K562 (cell line): ENCODE measurements at regions not wholly inside any gene's neighbourhood (a gene's known extent, or its start where the extent isn't known, plus 50 kb on each side); places are given as distances from the start of the nearest gene placed in this dataset.

Experiments
- ATAC-seq: fragments of 200-7000 bp; cut with Tn5 transposase; 3 replicates; pipeline ENCODE4 v1.9.1; 2020; ENCODE audit warnings: moderate library complexity
- BruUV-seq: library from RNA; stranded (reverse); fragments of 400-500 nt; replicated peaks from 2 replicates; lab custom pipeline; 2021; lab: Mats Ljungman, UMichigan
- CTCF ChIA-PET: fragments of 300-600 bp; formaldehyde crosslinking; extraction: SDS; loops from one replicate; lab custom pipeline; 2021; ENCODE audit warnings: low intra/inter-chr PET ratio; lab: Yijun Ruan, JAX
- POLR2A ChIA-PET: fragments of 300-600, 350-650 bp; sonication (Branson Sonifier 250); formaldehyde crosslinking; extraction: SDS; loops from one replicate; lab custom pipeline; 2021; ENCODE audit warnings: antibody characterized with exemption, inconsistent platforms; lab: Yijun Ruan, JAX
- DNase-seq, 4 experiments: peaks; one replicate each; pipeline versions ENCODE4 v3.0.0 to v3.0.0-alpha.2; 2011 to 2018; ENCODE audit warnings: low spot score in 3 of 4, mixed read lengths in 3 of 4; ENCODE audit errors: extremely low read depth in 1 of 4
- FAIRE-seq: peaks from 2 replicates; lab custom pipeline; 2011; peaks lifted over from hg19 to GRCh38; lab: Jason Lieb, UNC
- H2AFZ ChIP-seq: 2 replicates; pipeline ENCODE4 v1.6.0; 2011; ENCODE audit warnings: low read depth, low read length, control low read depth, inconsistent platforms
- H3K27ac ChIP-seq: fragments of 200-600 bp; 3 replicates; pipeline ENCODE4 v1.8.0; 2011; ENCODE audit warnings: low read depth, mild to moderate bottlenecking, control low read depth, inconsistent platforms, low read length, moderate library complexity, mixed read lengths; ENCODE audit errors: extremely low read depth
- H3K27me3 ChIP-seq, 2 experiments: fragments of 300-600 bp in 1 of 2; 2 replicates in 1 of 2; 3 replicates in 1 of 2; pipeline versions ENCODE4 v1.6.0 to v1.8.0; 2011; ENCODE audit warnings: inconsistent platforms in 2 of 2, low read length in 2 of 2, mild to moderate bottlenecking in 1 of 2, mixed read lengths in 1 of 2, moderate library complexity in 1 of 2; ENCODE audit not compliant: control insufficient read depth in 2 of 2, insufficient read depth in 2 of 2
- H3K36me3 ChIP-seq: fragments of 300-600 bp; 3 replicates; pipeline ENCODE4 v1.8.0; 2011; ENCODE audit warnings: mild to moderate bottlenecking, low read length, inconsistent platforms; ENCODE audit not compliant: control insufficient read depth, insufficient read depth
- H3K4me1 ChIP-seq, 2 experiments: fragments of 200-600 bp in 1 of 2; replicated peaks in 1 of 2; 2 replicates in 1 of 2; 3 replicates in 1 of 2; pipeline versions ENCODE4 v1.5.1 to v1.8.0; 2011; ENCODE audit warnings: inconsistent platforms in 2 of 2, low read length in 2 of 2, mild to moderate bottlenecking in 1 of 2, mixed read lengths in 1 of 2, moderate library complexity in 1 of 2; ENCODE audit not compliant: control insufficient read depth in 2 of 2, insufficient read depth in 2 of 2
- H3K4me2 ChIP-seq: 2 replicates; pipeline ENCODE4 v1.6.1; 2011; ENCODE audit warnings: low read length, control low read depth, inconsistent platforms, mixed read lengths; ENCODE audit not compliant: insufficient read depth
- H3K4me3 ChIP-seq: fragments of 200-600 bp; sonication (generic), shearing (Covaris generic); 2 replicates; pipeline ENCODE4 v1.5.1; 2016; ENCODE audit warnings: control low read depth, inconsistent platforms
- H3K79me2 ChIP-seq: fragments of 200-600 bp; 3 replicates; pipeline ENCODE4 v1.8.0; 2011; ENCODE audit warnings: low read length, inconsistent platforms; ENCODE audit not compliant: control insufficient read depth, insufficient read depth
- H3K9ac ChIP-seq, 2 experiments: 2 replicates each; pipeline versions ENCODE4 v1.6.0 to v1.6.1; 2011; ENCODE audit warnings: low read depth in 2 of 2, low read length in 2 of 2, control low read depth in 1 of 2, inconsistent platforms in 1 of 2, mild to moderate bottlenecking in 1 of 2, mixed read lengths in 1 of 2; ENCODE audit not compliant: insufficient read depth in 1 of 2
- H3K9me1 ChIP-seq: one replicate; pipeline ENCODE4 v1.6.0; 2011; ENCODE audit warnings: inconsistent platforms, mild to moderate bottlenecking, low read length, moderate library complexity; ENCODE audit not compliant: control insufficient read depth, insufficient read depth
- H3K9me3 ChIP-seq: replicated peaks from 2 replicates; pipeline ENCODE4 v1.5.1; 2011; ENCODE audit warnings: low read depth, low read length, inconsistent platforms; ENCODE audit not compliant: control insufficient read depth, insufficient read depth
- H4K20me1 ChIP-seq: replicated peaks from 2 replicates; pipeline ENCODE4 v1.6.1; 2011; ENCODE audit warnings: low read length, inconsistent platforms, mixed read lengths; ENCODE audit not compliant: control insufficient read depth, insufficient read depth
- AFF4 ChIP-seq: sonication (generic); formaldehyde crosslinking; IDR thresholded peaks from 2 replicates; pipeline ENCODE4 v1.8.0; 2023; ENCODE audit warnings: mild to moderate bottlenecking, missing genetic modification reagents
- ATF6 ChIP-seq: sonication (generic); formaldehyde crosslinking; IDR thresholded peaks from 2 replicates; pipeline ENCODE4 v1.4.0; 2020; ENCODE audit warnings: mild to moderate bottlenecking, missing genetic modification reagents
- DLX4 ChIP-seq: fragments of 250-450 bp; sonication (Bioruptor Pico); IDR thresholded peaks from 2 replicates; pipeline ENCODE4 v1.6.1; 2021; ENCODE audit warnings: mild to moderate bottlenecking
- PCBP2 ChIP-seq: fragments of 200-400 bp; formaldehyde crosslinking; IDR thresholded peaks from 2 replicates; pipeline ENCODE4 v1.6.1; 2018; ENCODE audit warnings: low read length, low read depth, mild to moderate bottlenecking, moderate library complexity; ENCODE audit not compliant: poor library complexity, severe bottlenecking
- TBL1XR1 ChIP-seq, 2 experiments: IDR thresholded peaks; 2 replicates each; pipeline ENCODE4 v1.6.1; 2012; ENCODE audit warnings: improper control_type of control experiment in 2 of 2, low read length in 2 of 2, mild to moderate bottlenecking in 1 of 2
- ZNF175 ChIP-seq: fragments of 200-800 bp; sonication (Bioruptor generic); IDR thresholded peaks from 2 replicates; pipeline ENCODE4 v1.6.1; 2016; ENCODE audit warnings: low read depth, mild to moderate bottlenecking, missing genetic modification characterization, missing compliant biosample characterization
- WGBS: fragments of 100-300 bp; shearing (Covaris generic); methylation state at CpG from one replicate; pipeline ENCODE4 v1.1.6; 2016; ENCODE audit warnings: low coverage, mixed read lengths; ENCODE audit not compliant: insufficient coverage; ENCODE audit errors: missing lambda C conversion rate; 5-methylcytosine and 5-hydroxymethylcytosine counted together
- in situ Hi-C: fragments of 300-500 bp; cut with MboI; formaldehyde crosslinking; loops from 4 replicates; pipeline ENCODE4 v1.15.0; 2018; ENCODE audit warnings: inconsistent platforms, mixed read lengths
- intact Hi-C: fragments of 100-400 bp; cut with micrococcal nuclease; formaldehyde crosslinking; loops from 2 replicates; pipeline ENCODE4 v1.14.2; 2022

GRCh38 chr19:28185646-28186045 is 1027.3 kb downstream of the UQCRFS1 start:
- ATAC-seq = no peak
- H3K9me1 ChIP-seq = no peaks in the 10 kb centered on the region
- no peak overlapping the region for H3K4me2 ChIP-seq
- no peak overlapping the region for H3K9ac ChIP-seq
- FAIRE-seq = no peak
- H3K4me3 ChIP-seq = no peak overlapping the region
- BruUV-seq = no TSS peak
- no peak overlapping the region for H2AFZ ChIP-seq
- intact Hi-C loops (no loop called here), in situ Hi-C loops (no loop called here)
- no peak for DNase-seq
- WGBS = 3% methylated on average over 3 of the region's 3 CpGs
- TF ChIP-seq ZNF175 (CRISPR knock-in tag) (no peak), TBL1XR1 (IDR thresholded peaks at IDR 0.05; ENCODE audit: low read length in 2 of 2) (no peak), DLX4 (CRISPR knock-in tag) (no peak), ATF6 (CRISPR knock-in tag) (no peak), PCBP2 (no peak), AFF4 (CRISPR knock-in tag) (no peak)
- H4K20me1 ChIP-seq = no peaks in the 10 kb centered on the region
- H3K79me2 ChIP-seq = no peaks in the 10 kb centered on the region
- no peak overlapping the region for H3K27ac ChIP-seq
- no peaks in the 10 kb centered on the region for H3K36me3 ChIP-seq
- CTCF ChIA-PET = no interaction called here
- H3K27me3 ChIP-seq = no peaks in the 10 kb centered on the region
- no peaks in the 10 kb centered on the region for H3K9me3 ChIP-seq
- POLR2A ChIA-PET = no interaction called here
- no peaks in the 10 kb centered on the region for H3K4me1 ChIP-seq
